ENCODE measurements at regions not wholly inside any gene's neighbourhood (a gene's known extent, or its start where the extent isn't known, plus 50 kb on each side); places are given as distances from the start of the nearest gene placed in this dataset.

DNA sequence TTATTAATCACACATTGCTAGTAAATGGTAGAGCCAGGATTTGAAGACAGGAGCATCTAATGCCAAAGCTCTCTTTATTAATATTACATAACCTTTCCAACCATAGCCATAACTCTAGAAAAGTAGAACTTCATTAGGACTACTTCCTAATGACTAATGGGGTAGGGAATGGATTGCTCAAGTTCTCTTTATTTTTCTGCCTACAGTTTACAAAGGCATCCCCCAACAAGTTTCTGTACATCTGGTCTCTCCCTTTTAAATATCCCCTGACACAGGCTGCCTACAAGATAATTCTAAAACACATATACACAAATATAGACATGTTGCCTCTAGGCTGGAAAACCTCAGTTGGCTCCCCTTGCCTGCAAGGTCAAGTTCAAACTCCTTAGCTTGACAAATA lies 534.9 kb downstream of the SOX6 start:
- Mint-ChIP-seq H3K4me1 (ENCODE audit: low read depth) (peaks cover 7% of the 10 kb centered on the region; the same call in 1 of the 2 replicates), H3K27ac (no peak overlapping the region), H3K27me3 (ENCODE audit: insufficient read depth) (peaks cover 3% of the 10 kb centered on the region), H3K36me3 (ENCODE audit: low read depth) (no peaks in the 10 kb centered on the region), H3K4me3 (no peak overlapping the region), H3K9me3 (peaks cover 9% of the 10 kb centered on the region; the same call in 1 of the 2 replicates)
- no peak for DNase-seq
- no peak for TF ChIP-seq CTCF (IDR thresholded peaks at IDR 0.05)

GRCh38 chr11:15824060-15824459 lies 532.3 kb downstream of the SOX6 start:
- Mint-ChIP-seq H3K9me3 (peaks cover 8% of the 10 kb centered on the region; the same call in 1 of the 2 replicates), H3K27me3 (ENCODE audit: insufficient read depth) (peaks cover 7% of the 10 kb centered on the region), H3K27ac (no peak overlapping the region), H3K4me1 (ENCODE audit: low read depth) (peaks cover 9% of the 10 kb centered on the region; the same call in 1 of the 2 replicates), H3K4me3 (no peak overlapping the region), H3K36me3 (ENCODE audit: low read depth) (no peaks in the 10 kb centered on the region)
- no peak for TF ChIP-seq CTCF (IDR thresholded peaks at IDR 0.05)
- DNase-seq = no peak

- Mint-ChIP-seq H3K9me3 (peaks cover 4% of the 10 kb centered on the region; the same call in 1 of the 2 replicates), H3K4me1 (ENCODE audit: low read depth) (peaks cover 9% of the 10 kb centered on the region; the same call in 1 of the 2 replicates), H3K27ac (no peak overlapping the region), H3K4me3 (no peak overlapping the region), H3K36me3 (ENCODE audit: low read depth) (no peaks in the 10 kb centered on the region), H3K27me3 (ENCODE audit: insufficient read depth) (peaks cover 7% of the 10 kb centered on the region)
- TF ChIP-seq CTCF (IDR thresholded peaks at IDR 0.05) = no peak
- no peak for DNase-seq
Measured at GRCh38 chr11:15825976-15826650, 530.2 kb downstream of the SOX6 start.

- H3K4me1 Mint-ChIP-seq (ENCODE audit: low read depth) = peaks cover 9% of the 10 kb centered on the region; the same call in 1 of the 2 replicates
- H3K9me3 Mint-ChIP-seq = peaks cover 4% of the 10 kb centered on the region; the same call in 1 of the 2 replicates
- peak; percentile 68; the same call in 1 of the 2 replicates for TF ChIP-seq CTCF (IDR thresholded peaks at IDR 0.05)
- DNase-seq = no peak
- H3K36me3 Mint-ChIP-seq (ENCODE audit: low read depth) = no peaks in the 10 kb centered on the region
- H3K27ac Mint-ChIP-seq = no peak overlapping the region
- H3K27me3 Mint-ChIP-seq (ENCODE audit: insufficient read depth) = peaks cover 7% of the 10 kb centered on the region
- H3K4me3 Mint-ChIP-seq = no peak overlapping the region
Measured at GRCh38 chr11:15826826-15827225, 529.5 kb downstream of the SOX6 start.

DNA sequence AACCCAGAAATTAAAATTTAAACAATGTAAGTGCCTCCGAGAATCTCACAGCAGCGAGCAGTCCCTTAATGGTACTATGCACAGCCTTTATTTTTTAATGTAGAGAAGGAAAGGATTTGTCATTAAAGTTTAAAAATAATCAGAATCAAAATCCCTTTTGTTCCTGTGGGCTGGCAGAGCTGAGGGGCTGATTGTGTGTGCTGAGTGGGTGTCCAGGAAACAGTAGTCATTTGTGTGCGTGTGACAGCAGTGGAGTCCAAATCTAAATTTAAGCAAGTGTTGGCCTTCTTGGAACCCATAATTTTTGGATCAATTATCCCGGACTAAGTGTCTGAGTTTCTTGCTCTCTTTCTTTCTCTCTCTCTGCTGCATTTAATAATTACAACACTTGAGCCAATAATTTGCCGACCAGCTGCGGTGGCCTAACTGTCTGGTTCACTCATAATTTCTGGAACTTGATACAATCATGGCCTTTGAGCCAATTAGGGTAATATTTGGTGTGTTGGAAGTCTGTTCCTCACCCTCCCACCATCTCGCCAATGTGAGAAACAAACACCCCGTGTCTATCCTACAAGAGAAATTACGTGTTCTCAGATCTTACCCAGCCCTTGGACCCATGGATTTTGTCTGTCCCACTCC lies 528.0 kb downstream of the SOX6 start:
- TF ChIP-seq CTCF (IDR thresholded peaks at IDR 0.05) = no peak
- H3K4me3 Mint-ChIP-seq = no peak overlapping the region
- peaks cover 4% of the 10 kb centered on the region; the same call in 1 of the 2 replicates for H3K9me3 Mint-ChIP-seq
- H3K27me3 Mint-ChIP-seq (ENCODE audit: insufficient read depth) = peaks cover 8% of the 10 kb centered on the region
- H3K4me1 Mint-ChIP-seq (ENCODE audit: low read depth) = peaks cover 9% of the 10 kb centered on the region; the same call in 1 of the 2 replicates
- DNase-seq = no peak
- no peak overlapping the region for H3K27ac Mint-ChIP-seq
- H3K36me3 Mint-ChIP-seq (ENCODE audit: low read depth) = no peaks in the 10 kb centered on the region

All from HFFc6 (cell line).